B cell (primary cell): ENCODE measurements at regions not wholly inside any gene's neighbourhood (a gene's known extent, or its start where the extent isn't known, plus 50 kb on each side); places are given as distances from the start of the nearest gene placed in this dataset.

Experiments
- ATAC-seq: fragments of 200-7000 bp; cut with Tn5 transposase; one replicate; pipeline ENCODE4 v1.10.0; 2021; ENCODE audit warnings: low read depth, mild to moderate bottlenecking, moderate number of reproducible peaks, moderate library complexity
- CTCF ChIA-PET: fragments of 350-600 bp; sonication (Branson Sonifier 250); formaldehyde crosslinking; loops from one replicate; lab custom pipeline; 2021; ENCODE audit warnings: antibody characterized with exemption, inconsistent platforms; lab: Charles Lee
- POLR2A ChIA-PET: fragments of 350-600 bp; sonication (Branson Sonifier 250); formaldehyde crosslinking; loops from one replicate; lab custom pipeline; 2021; ENCODE audit warnings: antibody characterized with exemption; lab: Charles Lee
- DNase-seq: peaks from one replicate; pipeline ENCODE4 v3.0.0; 2013
- H2AFZ ChIP-seq: 2 replicates; pipeline ENCODE4 v1.6.1; 2012; ENCODE audit warnings: mild to moderate bottlenecking, low read depth, low read length; ENCODE audit not compliant: insufficient read depth, poor library complexity, severe bottlenecking
- H3K27ac ChIP-seq, 2 donors: 1 replicate in 1 of 2; 2 replicates in 1 of 2; pipeline ENCODE4 v1.5.1; 2012 to 2013; ENCODE audit warnings: low read length in 2 of 2, mild to moderate bottlenecking in 2 of 2, moderate library complexity in 1 of 2
- H3K27me3 ChIP-seq, 4 experiments: fragments of 200-600 bp in 1 of 4; sonication (generic) in 1 of 4; replicated peaks in 1 of 4; 1 replicate in 2 of 4; 2 replicates in 2 of 4; pipeline versions ENCODE4 v1.6.1 to v1.7.0; 2013 to 2016; ENCODE audit warnings: low read length in 3 of 4, mild to moderate bottlenecking in 2 of 4, mixed read lengths in 1 of 4, moderate library complexity in 1 of 4; ENCODE audit not compliant: insufficient read depth in 4 of 4, control insufficient read depth in 3 of 4; ENCODE audit errors: control extremely low read depth in 1 of 4
- H3K36me3 ChIP-seq, 2 experiments: replicated peaks in 1 of 2; 1 replicate in 1 of 2; 2 replicates in 1 of 2; pipeline versions ENCODE4 v1.6.1 to v1.7.1; 2013; ENCODE audit warnings: low read length in 1 of 2; ENCODE audit not compliant: insufficient read depth in 2 of 2, control insufficient read depth in 1 of 2; ENCODE audit errors: control extremely low read depth in 1 of 2, extremely low read depth in 1 of 2
- H3K4me1 ChIP-seq, 2 donors: fragments of 200-600 bp in 1 of 2; sonication (generic) in 1 of 2; 1 replicate in 1 of 2; 2 replicates in 1 of 2; pipeline versions ENCODE4 v1.5.1 to v1.6.1; 2013 to 2017; ENCODE audit warnings: low read length in 2 of 2; ENCODE audit not compliant: control insufficient read depth in 2 of 2, insufficient read depth in 2 of 2
- H3K4me2 ChIP-seq: replicated peaks from 2 replicates; pipeline ENCODE3; 2012; ENCODE audit warnings: mild to moderate bottlenecking, low read depth, low read length; ENCODE audit not compliant: poor library complexity, severe bottlenecking
- H3K4me3 ChIP-seq, 5 experiments: fragments of 200-600 bp in 1 of 5; sonication (generic) in 1 of 5; 1 replicate in 3 of 5; 2 replicates in 2 of 5; pipeline versions ENCODE4 v1.5.1 to v1.7.0; 2011 to 2016; ENCODE audit warnings: low read length in 4 of 5, mild to moderate bottlenecking in 4 of 5, low read depth in 2 of 5, control low read depth in 1 of 5, moderate library complexity in 1 of 5; ENCODE audit not compliant: insufficient read depth in 1 of 5; ENCODE audit errors: control extremely low read depth in 1 of 5, extremely low read depth in 1 of 5
- H3K79me2 ChIP-seq: fragments of 200-600 bp; sonication (generic); one replicate; pipeline ENCODE4 v1.6.0; 2016; ENCODE audit warnings: low read length; ENCODE audit not compliant: control insufficient read depth, insufficient read depth
- H3K9ac ChIP-seq: fragments of 200-600 bp; sonication (generic); 2 replicates; pipeline ENCODE4 v1.6.1; 2017; ENCODE audit warnings: mild to moderate bottlenecking, low read length, moderate library complexity
- H3K9me3 ChIP-seq, 3 donors: one replicate each; pipeline versions ENCODE4 v1.6.1 to v1.7.1; 2013; ENCODE audit warnings: low read length in 2 of 3; ENCODE audit not compliant: control insufficient read depth in 2 of 3, insufficient read depth in 1 of 3; ENCODE audit errors: control extremely low read depth in 1 of 3
- H4K20me1 ChIP-seq: 2 replicates; pipeline ENCODE4 v1.6.0; 2012; ENCODE audit warnings: mild to moderate bottlenecking, low read length; ENCODE audit not compliant: insufficient read depth, control insufficient read depth, poor library complexity, severe bottlenecking
- H3K27ac Mint-ChIP-seq: one replicate; pipeline ENCODE4 v1.8.0; 2021; ENCODE audit warnings: mixed read lengths
- H3K27me3 Mint-ChIP-seq: one replicate; pipeline ENCODE4 v1.8.0; 2021; ENCODE audit warnings: mixed read lengths
- H3K4me1 Mint-ChIP-seq: one replicate; pipeline ENCODE4 v1.8.0; 2021; ENCODE audit warnings: mixed read lengths
- H3K4me3 Mint-ChIP-seq: one replicate; pipeline ENCODE4 v1.8.0; 2021; ENCODE audit warnings: mixed read lengths
- H3K9me3 Mint-ChIP-seq: one replicate; pipeline ENCODE4 v1.8.0; 2022; ENCODE audit warnings: mixed read lengths; ENCODE audit not compliant: insufficient read depth
- EZH2 ChIP-seq: IDR thresholded peaks from 2 replicates; pipeline ENCODE4 v1.6.1; 2012; ENCODE audit warnings: borderline replicate concordance, low read depth, mild to moderate bottlenecking, moderate library complexity, low read length; ENCODE audit not compliant: insufficient read depth, poor library complexity, severe bottlenecking
- WGBS: methylation state at CpG from one replicate; pipeline ENCODE4 v1.1.5; 2013; ENCODE audit warnings: missing lambda C conversion rate; ENCODE audit not compliant: insufficient coverage; 5-methylcytosine and 5-hydroxymethylcytosine counted together
- intact Hi-C: fragments of 100-400 bp; cut with micrococcal nuclease; formaldehyde crosslinking; loops from one replicate; pipeline ENCODE4 v1.10.0; 2022
- TF ChIP-seq, protein P1 (sequence below): fragments of 200-600 bp; IDR thresholded peaks from one replicate; pipeline ENCODE4 v1.8.0; 2022; ENCODE audit warnings: antibody characterized with exemption, mild to moderate bottlenecking

DNA sequence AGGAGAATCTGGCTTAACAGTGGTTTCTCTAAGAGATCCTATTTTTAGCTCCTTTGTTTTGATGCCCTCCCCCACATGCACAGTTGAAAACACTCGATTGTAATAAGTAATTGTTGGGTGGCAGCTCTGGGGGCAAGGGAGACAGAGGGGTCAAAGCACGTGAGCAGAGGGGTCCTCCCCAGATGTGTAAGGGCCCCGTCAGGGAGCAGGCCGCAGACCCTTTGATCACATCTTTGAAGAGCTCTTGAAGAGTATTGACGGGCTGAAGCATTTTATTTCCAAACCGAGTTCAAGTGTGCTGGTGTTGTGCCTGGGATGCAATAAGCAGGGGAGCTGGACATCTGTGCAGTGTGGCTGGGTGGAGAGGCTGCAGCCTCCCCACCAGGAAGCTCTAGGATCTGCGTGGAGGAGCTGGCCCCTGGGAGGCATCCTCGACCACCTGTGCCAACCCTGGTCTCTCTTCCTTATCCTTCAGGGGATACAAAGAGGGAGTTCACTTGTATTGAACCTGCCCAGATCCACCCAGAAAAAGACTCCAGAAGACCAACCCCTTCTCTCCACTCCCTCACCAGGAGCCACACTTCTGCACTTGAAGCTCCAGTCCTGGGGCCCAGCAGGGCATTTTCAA is 473.0 kb upstream of the MGMT start:
- ChIA-PET POLR2A (no interaction called here), CTCF (no interaction called here)
- no peaks in the 10 kb centered on the region for H3K27me3 Mint-ChIP-seq
- Histone ChIP-seq H3K9ac (no peak overlapping the region), H3K4me1 (no peaks in the 10 kb centered on the region), H3K79me2 (no peaks in the 10 kb centered on the region), H3K36me3 (no peaks in the 10 kb centered on the region), H3K27ac (no peak overlapping the region), H3K4me2 (no peak overlapping the region), H2AFZ (no peak overlapping the region), H4K20me1 (no peaks in the 10 kb centered on the region), H3K4me3 (no peak overlapping the region), H3K27me3 (no peaks in the 10 kb centered on the region), H3K9me3 (peaks cover 0 to 9% (median 0%) of the 10 kb centered on the region in 3 donors)
- TF ChIP-seq EZH2, result no peak
- TF ChIP-seq, protein P1, sequence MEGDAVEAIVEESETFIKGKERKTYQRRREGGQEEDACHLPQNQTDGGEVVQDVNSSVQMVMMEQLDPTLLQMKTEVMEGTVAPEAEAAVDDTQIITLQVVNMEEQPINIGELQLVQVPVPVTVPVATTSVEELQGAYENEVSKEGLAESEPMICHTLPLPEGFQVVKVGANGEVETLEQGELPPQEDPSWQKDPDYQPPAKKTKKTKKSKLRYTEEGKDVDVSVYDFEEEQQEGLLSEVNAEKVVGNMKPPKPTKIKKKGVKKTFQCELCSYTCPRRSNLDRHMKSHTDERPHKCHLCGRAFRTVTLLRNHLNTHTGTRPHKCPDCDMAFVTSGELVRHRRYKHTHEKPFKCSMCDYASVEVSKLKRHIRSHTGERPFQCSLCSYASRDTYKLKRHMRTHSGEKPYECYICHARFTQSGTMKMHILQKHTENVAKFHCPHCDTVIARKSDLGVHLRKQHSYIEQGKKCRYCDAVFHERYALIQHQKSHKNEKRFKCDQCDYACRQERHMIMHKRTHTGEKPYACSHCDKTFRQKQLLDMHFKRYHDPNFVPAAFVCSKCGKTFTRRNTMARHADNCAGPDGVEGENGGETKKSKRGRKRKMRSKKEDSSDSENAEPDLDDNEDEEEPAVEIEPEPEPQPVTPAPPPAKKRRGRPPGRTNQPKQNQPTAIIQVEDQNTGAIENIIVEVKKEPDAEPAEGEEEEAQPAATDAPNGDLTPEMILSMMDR, result no peak
- H3K9me3 Mint-ChIP-seq, result no peaks in the 10 kb centered on the region
- H3K4me3 Mint-ChIP-seq, result no peak overlapping the region
- DNase-seq (no peak), ATAC-seq (no peak)
- H3K27ac Mint-ChIP-seq, result no peak overlapping the region
- no peaks in the 10 kb centered on the region for H3K4me1 Mint-ChIP-seq
- intact Hi-C loops, result no loop called here
- 86% methylated on average over 5 of the region's 8 CpGs for WGBS

DNA sequence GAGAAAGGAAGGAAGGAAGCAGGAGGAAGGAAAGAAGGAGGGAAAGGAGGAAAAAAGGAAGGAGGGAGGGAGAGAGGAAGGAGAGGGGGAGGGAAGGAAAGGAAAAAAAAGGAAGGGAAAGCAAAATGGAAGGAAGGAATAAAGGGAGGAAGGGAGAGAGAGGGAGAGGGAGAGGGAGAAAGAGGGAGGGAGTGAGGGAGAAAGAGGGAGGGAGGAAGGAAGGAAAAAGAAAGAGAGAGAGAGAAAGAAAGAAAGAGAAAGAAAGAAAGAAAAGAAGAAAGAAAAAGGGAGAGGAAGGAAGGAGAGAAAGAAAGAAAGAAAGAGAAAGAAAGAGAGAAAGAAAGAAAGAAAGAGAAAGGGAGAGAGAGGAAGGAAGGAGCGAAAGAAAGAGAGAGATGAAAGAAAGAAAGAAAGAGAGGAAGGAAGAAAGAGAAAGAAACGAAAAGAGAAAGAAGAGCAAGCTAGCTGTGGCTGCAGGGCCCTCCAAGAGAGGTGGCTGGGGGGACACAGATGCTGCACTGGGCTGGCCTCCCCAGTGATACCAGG is 472.4 kb upstream of the MGMT start:
- Histone ChIP-seq H3K9ac (no peak overlapping the region), H3K9me3 (peaks cover 0 to 9% (median 0%) of the 10 kb centered on the region in 3 donors), H3K27ac (no peak overlapping the region), H3K27me3 (no peaks in the 10 kb centered on the region), H4K20me1 (no peaks in the 10 kb centered on the region), H3K4me2 (no peak overlapping the region), H2AFZ (no peak overlapping the region), H3K36me3 (no peaks in the 10 kb centered on the region), H3K4me1 (no peaks in the 10 kb centered on the region), H3K4me3 (no peak overlapping the region), H3K79me2 (no peaks in the 10 kb centered on the region)
- ATAC-seq (no peak), DNase-seq (no peak)
- WGBS, result 67% methylated on average over 2 of the region's 2 CpGs
- Mint-ChIP-seq H3K4me1 (no peaks in the 10 kb centered on the region), H3K27ac (no peak overlapping the region), H3K27me3 (no peaks in the 10 kb centered on the region), H3K4me3 (no peak overlapping the region), H3K9me3 (no peaks in the 10 kb centered on the region)
- POLR2A ChIA-PET, result no interaction called here
- intact Hi-C loops, result no loop called here
- TF ChIP-seq, protein P1, result no peak
- TF ChIP-seq EZH2, result no peak
- CTCF ChIA-PET, result no interaction called here
